D721Med (cell line): ENCODE measurements at regions not wholly inside any gene's neighbourhood (a gene's known extent, or its start where the extent isn't known, plus 50 kb on each side); places are given as distances from the start of the nearest gene placed in this dataset.

Experiments
- DNase-seq: peaks from one replicate; pipeline ENCODE4 v3.0.0; 2011; ENCODE audit warnings: low spot score; ENCODE audit not compliant: insufficient read length
- FAIRE-seq: peaks from 2 replicates; lab custom pipeline; 2011; peaks lifted over from hg19 to GRCh38; lab: Jason Lieb, UNC
- CTCF ChIP-seq: IDR thresholded peaks from 2 replicates; pipeline ENCODE4 v1.5.1; 2012; ENCODE audit warnings: mild to moderate bottlenecking, control low read depth; ENCODE audit not compliant: insufficient read depth; ENCODE audit errors: missing control alignments

- no peak for TF ChIP-seq CTCF
- FAIRE-seq (no peak), DNase-seq (no peak)
Measured at GRCh38 chr10:47158116-47159071, 141.6 kb upstream of the GDF10 start.

- DNase-seq (no peak), FAIRE-seq (no peak)
- no peak for TF ChIP-seq CTCF
Measured at GRCh38 chr10:47159361-47160260, 140.4 kb upstream of the GDF10 start.

- FAIRE-seq, result no peak
- DNase-seq, result no peak
- no peak for TF ChIP-seq CTCF
Measured at GRCh38 chr10:47160261-47160908, 139.6 kb upstream of the GDF10 start.

GRCh38 chr10:47160967-47161366, 139.0 kb upstream of the GDF10 start:
- FAIRE-seq, result no peak
- no peak for TF ChIP-seq CTCF
- no peak for DNase-seq

GRCh38 chr10:47161465-47161864, 138.5 kb upstream of the GDF10 start:
- no peak for TF ChIP-seq CTCF
- no peak for DNase-seq
- FAIRE-seq, result no peak

GRCh38 chr10:47164126-47164799, 135.7 kb upstream of the GDF10 start:
- no peak for FAIRE-seq
- DNase-seq, result no peak
- TF ChIP-seq CTCF, result no peak
